Loucy (cell line): ENCODE measurements at regions not wholly inside any gene's neighbourhood (a gene's known extent, or its start where the extent isn't known, plus 50 kb on each side); places are given as distances from the start of the nearest gene placed in this dataset.

Experiments used
- CTCF ChIP-seq: fragments of 200-600 bp; sonication (generic); conservative IDR thresholded peaks from 2 replicates; pipeline ENCODE4 v1.5.1; 2014; ENCODE audit warnings: mild to moderate bottlenecking, antibody characterized with exemption, low read length
- EZH2phosphoT487 ChIP-seq: fragments of 200-600 bp; IDR thresholded peaks from 2 replicates; pipeline ENCODE4 v1.6.1; 2018; ENCODE audit warnings: antibody characterized with exemption, mild to moderate bottlenecking, moderate library complexity, borderline replicate concordance

GRCh38 chr3:48067271-48067670 is 51.1 kb upstream of the MAP4 start:
- no peak for TF ChIP-seq CTCF
- TF ChIP-seq EZH2phosphoT487: no peak
